CD4-positive, alpha-beta T cell treated with Interleukin-17A for 1 hour (primary cell): ENCODE measurements at regions not wholly inside any gene's neighbourhood (a gene's known extent, or its start where the extent isn't known, plus 50 kb on each side); places are given as distances from the start of the nearest gene placed in this dataset.
"Not testable (repeated sequence)": the region's sequence is repeated elsewhere in the genome, so short reads cannot be mapped to it uniquely, and the experiment has no call there.

Source experiments
- DNase-seq: peaks from one replicate; pipeline ENCODE4 v3.0.0-alpha.2; 2020

DNA sequence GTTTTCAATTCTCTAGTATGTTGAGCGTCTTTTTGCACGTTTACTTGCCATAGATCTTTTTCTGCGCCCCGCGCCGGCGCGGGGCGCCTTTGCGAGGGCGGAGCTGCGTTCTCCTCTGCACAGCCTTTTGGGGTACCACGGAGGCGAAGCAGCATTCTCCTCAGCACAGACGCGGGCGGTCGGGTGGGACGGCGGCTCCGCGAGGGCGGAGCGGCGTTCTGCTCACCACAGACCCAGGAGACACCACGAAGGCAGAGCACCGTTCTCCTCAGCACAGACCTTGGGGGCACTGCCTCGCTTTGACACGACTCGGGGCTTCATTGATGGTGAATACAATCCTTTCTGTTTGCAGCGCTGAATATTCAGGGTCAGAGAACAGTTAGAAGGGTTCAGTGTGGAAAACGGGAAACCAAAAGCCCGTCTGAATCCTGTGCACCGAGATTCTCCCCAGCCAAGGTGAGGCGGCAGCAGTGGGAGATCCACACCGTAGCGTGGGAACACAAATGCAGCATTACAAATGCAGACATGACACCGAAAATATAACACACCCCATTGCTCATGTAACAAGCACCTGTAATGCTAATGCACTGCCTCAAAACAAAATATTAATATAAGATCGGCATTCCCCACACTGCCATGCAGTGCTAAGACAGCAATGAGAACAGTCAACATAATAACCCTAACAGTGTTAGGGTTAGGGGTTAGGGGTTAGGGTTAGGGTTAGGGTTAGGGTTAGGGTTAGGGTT, 190.7 kb upstream of the VIPR2 start:
- not testable (repeated sequence) for DNase-seq

DNA sequence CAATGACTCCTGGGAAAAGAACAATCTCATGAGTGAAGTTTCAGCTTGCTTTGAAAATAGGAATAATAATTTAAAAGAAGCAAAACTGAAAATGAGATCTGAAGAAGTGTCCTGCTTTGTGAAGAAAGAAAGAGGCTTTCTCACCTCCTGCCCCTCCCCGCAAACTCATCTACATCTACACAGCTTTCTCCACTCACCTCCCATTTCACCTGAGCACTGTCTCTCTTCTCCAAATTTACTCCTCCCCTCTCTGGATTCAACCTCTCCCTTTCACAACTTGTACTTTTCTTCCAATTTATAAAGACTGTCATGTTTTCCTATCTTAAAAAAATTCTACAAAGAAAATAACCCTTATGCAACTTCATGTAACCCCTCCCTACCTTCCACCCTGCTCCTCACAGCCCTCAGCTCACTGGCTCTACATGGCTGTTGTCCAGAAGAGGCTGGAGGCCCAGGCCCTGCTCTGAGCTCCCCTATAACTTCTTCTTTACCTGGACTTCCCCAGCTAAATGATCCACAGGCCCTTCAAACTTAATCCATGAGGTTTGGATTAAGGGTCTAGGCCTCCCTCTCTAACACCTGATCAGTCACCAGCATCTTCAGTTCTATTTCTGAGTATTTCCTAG, 188.3 kb upstream of the VIPR2 start:
- DNase-seq: not testable (repeated sequence)

DNA sequence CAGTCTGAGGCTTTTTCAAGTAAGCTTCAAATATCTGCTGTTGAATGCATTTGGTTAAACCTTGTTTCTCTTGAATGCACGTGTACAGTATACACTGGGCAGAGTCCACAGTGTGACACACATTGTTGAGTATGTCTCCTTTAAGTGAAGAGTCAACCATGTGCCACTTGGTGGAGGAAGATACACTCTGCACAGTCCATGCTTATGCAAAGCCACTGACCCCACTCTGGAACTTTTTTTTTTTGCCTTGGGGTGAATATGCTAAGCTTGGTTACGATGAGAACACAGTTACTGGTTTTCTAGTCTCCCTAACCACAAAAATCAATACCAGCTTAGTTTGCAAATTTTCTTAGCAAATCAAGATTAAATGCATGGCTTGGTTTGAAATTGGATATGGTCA, 186.8 kb upstream of the VIPR2 start:
- DNase-seq: no peak

DNA sequence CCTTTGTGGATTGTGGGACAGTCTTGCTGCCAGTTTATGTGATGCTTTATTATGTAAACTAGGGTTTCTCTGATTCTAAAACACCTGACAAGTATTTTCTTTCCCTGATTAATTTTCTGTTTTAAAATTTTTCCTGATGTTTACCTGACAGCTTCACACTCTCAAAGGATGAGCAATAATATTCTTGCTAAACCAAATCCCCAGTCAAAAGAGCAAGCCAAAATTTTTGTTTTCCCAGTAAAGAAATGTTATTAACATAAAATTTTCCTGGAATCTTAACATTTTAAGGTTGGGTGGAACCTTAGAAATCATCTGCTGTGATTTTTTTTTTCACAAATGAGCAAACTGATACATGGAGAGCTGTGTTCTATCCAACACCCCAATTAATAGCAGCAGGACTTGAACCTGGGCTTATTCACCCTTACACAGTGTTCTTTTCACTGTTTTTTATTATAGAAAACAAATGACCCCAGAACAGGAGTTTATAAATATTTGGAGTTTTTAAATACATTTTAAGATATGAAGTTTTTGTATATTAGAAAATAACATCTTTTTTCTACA, 185.2 kb upstream of the VIPR2 start:
- no peak for DNase-seq

DNA sequence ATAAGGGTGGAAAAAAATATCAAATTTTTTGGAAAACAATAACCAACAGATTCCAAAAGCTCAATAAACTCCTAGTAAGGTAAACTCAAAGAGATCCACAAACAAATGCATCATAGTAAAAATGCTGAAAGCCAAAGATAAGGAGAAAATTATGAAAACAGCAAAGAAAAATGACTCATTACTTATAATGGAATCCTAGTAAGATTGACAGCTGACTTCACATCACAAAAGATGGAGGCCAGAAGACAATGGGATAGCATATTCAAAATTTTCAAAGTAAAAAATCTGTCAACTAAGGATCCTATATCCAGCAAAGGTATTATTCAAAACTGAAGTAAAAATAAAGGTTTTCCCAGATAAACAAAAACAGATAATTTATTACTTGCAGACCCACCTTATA, 183.4 kb upstream of the VIPR2 start:
- no peak for DNase-seq

DNA sequence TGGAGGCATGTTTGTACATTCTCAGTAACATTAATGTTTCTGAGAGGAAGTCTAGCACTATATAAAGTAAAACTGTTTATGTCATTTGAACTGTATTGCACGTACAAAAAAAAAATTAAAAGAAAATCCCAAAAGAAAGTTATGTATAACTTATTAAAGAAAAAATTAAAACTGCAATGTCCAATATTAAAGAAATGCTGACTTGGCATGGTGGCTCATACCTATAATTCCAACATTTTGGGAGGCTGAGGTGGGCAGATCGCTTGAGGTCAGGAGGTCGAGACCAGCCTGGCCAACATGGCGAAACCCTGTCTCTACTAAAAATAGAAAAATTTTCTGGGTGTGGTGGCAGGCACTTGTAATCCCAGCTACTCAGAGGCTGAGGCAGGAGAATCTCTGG, 178.7 kb upstream of the VIPR2 start:
- DNase-seq: no peak

DNA sequence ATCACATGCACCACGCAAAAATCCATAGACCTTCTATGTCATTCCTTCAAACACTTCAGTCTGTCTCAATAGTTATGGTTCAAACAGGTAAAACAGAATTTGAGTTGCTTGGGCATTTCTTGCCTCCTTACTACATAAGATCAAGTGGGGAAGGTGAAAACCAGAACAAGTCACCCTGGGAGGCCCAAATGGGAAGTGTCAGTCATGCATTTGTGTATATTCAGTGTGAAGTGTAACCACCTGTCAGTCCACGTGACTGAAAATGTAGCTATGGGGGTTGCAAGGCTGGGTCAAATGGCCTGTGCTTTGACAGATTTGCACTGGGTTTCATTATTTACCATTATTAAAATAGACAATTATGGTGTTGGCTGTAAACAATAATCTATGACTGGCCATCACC, 176.6 kb upstream of the VIPR2 start:
- no peak for DNase-seq

DNA sequence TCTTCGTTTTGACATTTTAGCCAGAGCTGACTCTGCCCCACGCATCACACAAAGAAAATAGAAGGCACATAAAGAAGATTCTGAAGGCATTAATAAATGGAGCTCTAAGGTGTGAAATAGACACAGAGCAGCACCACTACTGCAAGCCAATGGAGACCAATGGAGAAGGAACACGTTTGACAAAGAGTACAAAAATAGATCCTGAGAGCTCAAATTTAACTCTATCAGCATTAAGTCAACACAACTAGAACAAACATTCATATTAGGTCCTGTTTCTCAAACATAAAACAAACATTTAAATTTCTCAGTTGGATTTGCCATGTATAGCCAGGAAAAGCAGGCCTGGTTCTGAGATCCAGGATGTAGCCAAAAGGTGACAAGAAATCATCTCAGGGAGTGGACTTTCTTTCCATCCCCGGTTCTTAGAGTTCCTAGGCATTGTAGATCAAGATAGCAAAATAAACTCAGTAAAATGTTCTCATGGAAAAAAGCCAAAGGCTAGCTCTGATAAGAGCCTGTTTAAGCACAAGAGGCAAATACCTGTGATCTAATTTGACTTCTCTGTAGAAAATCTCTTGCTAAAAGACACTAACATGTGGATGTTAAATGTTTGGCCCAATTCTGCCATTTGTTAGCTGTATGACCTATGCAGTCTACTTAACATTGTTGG, 174.2 kb upstream of the VIPR2 start:
- DNase-seq: no peak

DNA sequence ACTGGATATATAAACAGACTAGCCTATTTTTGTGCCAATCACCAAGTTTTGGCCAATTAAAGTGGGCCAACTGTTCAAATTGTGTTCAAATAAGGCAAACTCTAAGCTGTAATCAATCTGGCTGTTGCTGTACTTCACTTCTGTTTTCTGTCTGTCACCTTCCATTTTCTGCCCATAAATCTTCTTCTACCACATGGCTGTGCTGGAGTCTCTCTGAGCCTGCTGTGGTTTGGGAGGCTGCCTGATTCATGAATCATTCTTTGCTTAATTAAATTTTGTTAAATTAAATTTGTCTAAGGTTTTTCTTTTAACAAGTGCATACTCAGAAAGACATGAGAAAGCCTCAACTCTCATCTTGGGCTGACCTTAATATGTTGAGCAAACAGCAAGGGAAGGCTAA, 172.6 kb upstream of the VIPR2 start:
- no peak for DNase-seq

DNA sequence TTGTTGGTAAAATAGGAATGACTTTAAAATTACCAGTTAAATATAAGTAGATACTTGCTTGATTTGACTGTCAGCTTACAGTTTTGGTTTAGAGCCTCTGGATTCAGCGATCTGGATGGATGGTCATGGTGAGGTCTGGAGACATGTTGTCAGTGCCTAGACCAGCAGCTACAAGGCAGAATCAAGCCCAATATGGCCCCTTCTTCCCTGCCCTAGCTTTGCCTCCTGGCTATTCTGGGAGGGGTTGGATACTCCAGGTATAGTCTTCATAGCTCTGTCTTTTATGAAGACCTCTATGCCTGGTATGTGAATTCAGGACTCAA, 166.5 kb upstream of the VIPR2 start:
- DNase-seq: no peak

DNA sequence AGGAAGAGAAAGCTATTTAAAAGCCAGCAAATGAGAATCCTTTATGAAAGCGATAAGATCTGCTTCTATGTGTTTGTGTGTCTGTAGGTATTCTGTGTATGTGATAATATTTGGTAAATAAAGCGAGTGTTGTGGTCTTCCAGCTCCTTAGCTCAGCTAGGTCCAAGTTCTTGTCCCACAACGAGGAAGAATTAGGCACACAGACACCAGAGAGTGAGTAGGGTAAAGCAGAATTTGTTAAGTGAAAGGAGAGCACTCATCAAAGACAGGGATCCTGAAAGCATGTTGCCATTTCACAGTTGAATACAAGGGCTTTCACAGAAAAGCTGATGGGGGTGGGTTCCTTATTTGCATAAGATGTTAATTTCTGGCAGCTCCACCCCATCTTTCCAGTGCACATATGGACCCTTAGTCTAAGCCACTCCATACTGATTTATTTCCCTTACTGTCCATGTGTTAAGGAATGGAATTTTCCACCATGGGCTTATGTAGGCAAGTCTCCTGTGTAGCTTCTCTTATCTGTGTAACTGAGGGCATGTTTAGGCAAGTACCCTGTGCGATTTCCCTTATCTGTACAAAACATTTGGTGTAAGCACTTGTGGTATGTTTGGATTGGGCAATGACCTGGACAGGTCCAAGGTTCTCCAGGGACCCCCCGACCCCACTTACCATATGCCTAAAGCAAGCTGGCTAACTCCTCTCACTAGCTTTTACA, 165.9 kb upstream of the VIPR2 start:
- no peak for DNase-seq

DNA sequence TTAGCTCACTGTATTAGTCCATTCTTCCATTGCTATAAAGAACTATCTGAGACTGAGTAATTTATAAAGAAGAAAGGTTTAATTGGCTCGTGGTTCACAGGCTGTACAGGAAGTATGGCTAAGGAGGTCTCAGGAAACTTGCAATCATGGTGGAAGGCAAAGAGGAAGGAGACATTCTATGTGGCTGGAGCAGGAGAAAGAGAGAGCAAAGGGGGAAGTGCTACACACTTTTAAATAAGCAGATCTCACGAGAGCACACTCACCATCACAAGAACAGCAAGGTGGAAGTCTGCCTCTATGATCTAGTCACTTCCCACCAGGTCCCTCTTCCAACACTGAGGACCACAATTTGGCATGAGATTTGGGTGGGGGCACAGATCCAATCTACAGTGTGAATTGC, 164.5 kb upstream of the VIPR2 start:
- DNase-seq: not testable (repeated sequence)

DNA sequence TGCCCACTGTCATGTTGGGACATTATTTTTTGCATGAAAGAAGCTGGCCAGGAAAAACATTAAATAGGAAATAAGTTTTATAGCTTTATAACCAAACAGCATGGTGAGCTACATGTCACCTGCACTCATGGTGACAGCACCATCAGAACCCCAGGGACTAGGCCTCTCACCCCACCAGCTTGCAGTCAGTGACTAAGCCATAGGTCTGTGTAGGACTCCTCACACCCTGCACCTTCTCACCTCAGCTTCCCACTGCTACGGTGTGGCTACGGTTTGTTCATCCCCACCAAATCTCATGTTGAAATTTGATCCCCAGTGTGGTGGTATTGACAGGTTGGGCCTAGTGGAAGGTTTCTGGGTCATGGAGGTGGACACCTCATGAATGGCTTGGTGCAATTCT, 161.3 kb upstream of the VIPR2 start:
- no peak for DNase-seq

DNA sequence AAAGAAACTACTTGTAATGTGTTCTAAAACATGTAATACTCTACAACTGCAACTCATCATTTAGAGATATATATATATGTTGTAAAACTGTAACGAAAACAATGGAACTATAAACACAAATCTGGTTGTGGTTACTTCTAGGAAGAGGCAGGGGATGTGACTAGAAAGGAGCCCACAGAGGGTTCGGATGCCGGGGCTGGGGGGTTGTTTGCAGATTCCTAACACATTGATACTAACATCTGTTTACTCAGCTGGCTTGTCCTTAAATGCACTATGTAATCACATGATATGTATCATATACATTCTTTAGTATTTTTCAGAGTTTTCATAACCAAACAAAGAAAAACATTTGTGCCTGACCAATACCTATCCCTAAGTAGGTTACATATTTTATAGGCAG, 160.5 kb upstream of the VIPR2 start:
- DNase-seq: not testable (repeated sequence)

DNA sequence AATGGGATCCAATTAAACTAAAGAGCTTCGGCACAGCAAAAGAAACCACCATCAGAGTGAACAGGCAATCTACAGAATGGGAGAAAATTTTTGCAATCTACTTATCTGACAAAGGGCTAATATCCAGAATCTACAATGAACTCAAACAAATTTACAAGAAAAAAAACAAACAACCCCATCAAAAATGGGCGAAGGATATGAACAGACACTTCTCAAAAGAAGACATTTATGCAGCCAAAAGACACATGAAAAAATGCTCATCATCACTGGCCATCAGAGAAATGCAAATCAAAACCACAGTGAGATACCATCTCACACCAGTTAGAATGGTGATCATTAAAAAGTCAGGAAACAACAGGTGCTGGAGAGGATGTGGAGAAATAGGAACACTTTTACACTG, 158.8 kb upstream of the VIPR2 start:
- not testable (repeated sequence) for DNase-seq

DNA sequence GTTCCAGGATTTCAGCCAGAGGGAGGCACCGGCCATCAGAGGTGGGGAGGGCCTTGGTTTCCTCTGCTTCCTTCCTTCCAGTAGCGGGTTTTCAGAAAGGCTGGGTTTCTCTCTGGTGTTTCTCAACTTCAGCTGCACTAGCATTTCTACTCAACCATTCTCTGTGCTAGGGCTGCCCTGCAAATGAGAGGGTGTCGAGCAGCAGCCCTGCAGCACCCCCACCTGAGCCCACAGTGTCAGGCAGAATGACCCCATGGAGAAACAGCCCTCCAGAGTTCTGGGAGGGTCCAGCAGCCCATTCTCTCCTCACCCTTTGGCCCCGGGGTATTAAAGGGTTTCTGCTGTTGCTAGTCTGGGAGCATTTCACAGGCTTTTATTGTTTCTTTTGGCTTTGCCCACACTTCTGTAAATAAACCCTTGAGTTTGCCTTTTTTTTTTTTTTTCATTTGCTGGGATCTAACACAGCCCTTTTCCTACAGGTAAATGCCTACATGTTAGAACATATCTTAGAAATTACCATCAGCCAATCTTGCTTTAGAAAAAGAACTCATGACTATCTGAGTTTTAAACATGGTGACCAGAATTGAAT, 151.5 kb upstream of the VIPR2 start:
- no peak for DNase-seq

DNA sequence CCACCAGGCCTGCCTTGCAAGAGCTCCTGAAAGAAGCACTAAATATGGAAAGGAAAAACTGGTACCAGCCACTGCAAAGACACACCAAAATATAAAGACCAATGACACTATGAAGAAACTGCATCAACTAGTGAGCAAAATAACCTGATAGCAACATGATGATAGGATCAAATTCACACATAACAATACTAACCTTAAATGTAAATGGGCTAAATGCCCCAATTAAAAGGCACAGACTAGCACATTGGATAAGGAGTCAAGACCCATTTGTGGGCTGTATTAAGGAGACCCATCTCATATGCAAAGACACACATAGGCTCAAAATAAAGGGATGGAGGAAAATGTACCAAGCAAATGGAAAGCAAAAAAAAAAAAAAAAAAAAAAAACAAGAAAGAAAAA, 141.8 kb upstream of the VIPR2 start:
- not testable (repeated sequence) for DNase-seq

DNA sequence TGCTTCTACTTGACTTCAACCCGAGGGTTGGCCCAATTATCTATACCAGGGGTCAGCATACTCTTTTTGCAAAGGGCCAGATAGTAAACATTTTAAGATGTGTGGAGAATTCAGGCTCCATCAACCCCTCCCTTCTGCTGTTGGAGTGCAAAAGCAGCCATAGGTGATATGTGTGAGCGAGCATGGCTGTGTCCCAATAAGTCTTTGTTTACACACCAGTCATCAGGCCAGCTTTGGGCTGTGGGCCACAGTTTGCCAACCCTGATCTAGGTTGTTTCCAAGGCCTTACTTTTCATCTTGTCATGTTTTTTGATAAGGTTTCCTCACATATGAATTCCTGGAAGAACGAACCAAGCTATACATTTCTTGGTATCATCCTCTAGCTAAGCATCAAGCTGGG, 136.9 kb upstream of the VIPR2 start:
- DNase-seq: no peak

DNA sequence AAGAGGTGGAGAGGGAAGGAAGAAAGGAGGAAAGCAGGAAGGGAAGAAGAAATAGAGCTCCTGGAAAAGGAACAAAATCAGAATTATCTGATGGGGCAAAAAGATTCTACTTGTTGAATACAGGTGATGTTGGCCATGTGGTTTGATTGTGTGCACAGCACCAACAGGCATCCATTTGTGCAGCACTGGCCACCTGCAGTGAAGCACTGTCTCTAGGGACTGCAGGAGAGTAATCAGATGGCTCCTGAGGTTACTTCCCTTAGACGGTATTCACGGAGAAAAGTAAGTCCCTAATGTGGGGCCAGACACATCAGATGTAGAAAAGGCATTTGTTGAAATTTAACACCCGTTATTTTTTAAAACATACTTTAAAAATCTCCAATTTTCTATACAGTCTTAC, 135.3 kb upstream of the VIPR2 start:
- no peak for DNase-seq

DNA sequence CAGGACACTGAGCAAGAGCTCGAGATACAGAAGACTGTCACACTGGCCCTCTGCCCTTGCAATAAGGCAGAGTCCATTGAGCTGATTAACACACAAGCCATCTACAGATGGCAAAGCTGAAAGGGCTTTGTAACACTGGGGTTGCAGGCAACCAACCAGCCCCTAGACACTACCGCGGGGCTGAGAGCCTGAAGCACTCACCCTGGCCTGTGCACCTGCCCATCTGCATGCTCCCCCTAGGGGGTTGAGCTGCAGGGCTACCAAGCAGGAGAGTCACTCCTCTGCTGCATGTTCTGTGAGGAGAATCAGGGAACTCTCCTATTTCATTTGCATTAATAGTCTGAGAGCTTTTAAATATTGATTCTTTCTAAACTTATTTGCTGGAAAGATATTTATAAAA, 128.1 kb upstream of the VIPR2 start:
- no peak for DNase-seq

DNA sequence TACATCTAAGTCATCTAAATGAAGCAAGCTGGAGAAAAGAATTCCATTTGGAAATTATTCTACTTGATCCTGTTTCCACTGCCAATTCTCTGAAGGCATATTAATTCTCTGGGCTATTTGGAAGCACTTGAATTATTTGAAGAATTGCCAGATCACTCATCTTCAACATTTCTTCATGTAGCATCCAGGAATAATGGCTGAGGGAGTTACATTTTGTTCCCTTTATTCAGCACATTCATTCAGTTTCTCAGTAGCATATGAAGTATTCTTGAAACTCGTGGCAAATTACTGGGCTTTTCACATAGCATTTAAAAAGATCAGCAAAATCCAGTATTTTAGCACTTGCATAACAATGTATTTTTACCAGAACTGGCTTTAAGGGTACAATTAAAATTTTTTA, 127.1 kb upstream of the VIPR2 start:
- DNase-seq: no peak

DNA sequence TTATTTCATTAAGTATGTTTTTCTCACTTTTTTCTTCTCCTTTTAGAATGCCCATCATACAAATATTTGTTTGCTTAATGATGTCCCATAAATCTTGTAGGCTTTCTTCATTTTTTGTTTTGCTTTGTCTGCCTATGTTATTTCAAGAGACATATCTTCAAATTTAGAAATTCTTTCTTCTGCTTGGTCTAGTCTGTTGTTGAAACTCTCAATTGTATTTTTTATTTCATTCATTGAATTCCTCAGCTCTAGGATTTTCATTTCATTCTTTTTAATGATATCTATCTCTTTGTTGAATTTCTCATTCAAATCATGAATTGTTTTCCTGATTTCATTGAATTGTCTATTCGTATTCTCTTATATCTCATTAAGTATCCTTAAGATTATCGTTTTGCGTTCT, 125.1 kb upstream of the VIPR2 start:
- no peak for DNase-seq

DNA sequence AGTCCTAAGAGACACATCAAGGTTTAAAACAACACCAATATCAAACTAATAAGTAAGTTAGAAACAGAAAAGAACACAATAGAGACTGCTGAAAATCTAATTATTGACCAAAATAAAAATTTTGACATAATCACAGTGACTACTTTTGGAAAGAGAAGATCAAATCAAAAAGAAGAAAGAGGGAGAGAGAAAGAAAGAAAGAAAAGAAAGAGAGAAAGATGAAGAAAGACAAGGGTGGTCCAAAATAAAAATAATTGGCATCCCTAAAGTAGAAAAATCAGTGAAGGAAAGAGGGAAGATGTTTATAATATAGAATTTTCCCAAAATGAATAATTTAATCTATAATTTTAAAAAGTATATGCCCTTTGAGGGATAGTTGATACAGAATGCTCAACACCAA, 118.8 kb upstream of the VIPR2 start:
- DNase-seq: no peak
